ENCODE measurements at regions not wholly inside any gene's neighbourhood (a gene's known extent, or its start where the extent isn't known, plus 50 kb on each side); places are given as distances from the start of the nearest gene placed in this dataset.

DNA sequence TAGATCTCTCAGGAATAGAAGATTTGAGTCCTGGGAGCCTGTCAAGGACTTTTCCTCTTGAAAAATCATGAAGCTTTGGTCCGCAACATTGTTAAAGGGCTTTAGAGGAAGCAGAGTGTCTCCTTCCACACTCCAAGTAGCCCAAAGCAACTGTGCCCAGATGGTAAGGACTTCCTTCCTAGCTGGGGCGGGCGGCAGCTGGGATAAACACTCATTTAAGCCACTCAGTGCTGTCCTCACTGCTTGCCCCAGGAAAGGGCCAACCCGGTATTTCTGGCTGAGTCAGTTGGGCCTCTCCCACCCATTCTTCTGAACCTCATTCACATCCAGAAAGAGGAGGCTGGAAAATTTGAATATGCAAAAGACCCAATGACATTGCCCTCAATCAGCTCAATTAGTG, 144.3 kb downstream of the CHIC2 start:
- TF ChIP-seq, protein P1, sequence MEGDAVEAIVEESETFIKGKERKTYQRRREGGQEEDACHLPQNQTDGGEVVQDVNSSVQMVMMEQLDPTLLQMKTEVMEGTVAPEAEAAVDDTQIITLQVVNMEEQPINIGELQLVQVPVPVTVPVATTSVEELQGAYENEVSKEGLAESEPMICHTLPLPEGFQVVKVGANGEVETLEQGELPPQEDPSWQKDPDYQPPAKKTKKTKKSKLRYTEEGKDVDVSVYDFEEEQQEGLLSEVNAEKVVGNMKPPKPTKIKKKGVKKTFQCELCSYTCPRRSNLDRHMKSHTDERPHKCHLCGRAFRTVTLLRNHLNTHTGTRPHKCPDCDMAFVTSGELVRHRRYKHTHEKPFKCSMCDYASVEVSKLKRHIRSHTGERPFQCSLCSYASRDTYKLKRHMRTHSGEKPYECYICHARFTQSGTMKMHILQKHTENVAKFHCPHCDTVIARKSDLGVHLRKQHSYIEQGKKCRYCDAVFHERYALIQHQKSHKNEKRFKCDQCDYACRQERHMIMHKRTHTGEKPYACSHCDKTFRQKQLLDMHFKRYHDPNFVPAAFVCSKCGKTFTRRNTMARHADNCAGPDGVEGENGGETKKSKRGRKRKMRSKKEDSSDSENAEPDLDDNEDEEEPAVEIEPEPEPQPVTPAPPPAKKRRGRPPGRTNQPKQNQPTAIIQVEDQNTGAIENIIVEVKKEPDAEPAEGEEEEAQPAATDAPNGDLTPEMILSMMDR (conservative IDR thresholded peaks at IDR 0.05; ENCODE audit: low read depth, low read length), result no peak
- TF ChIP-seq EZH2 (IDR thresholded peaks at IDR 0.05; ENCODE audit: low read length, unreplicated experiment), result no peak
